ENCODE measurements at regions not wholly inside any gene's neighbourhood (a gene's known extent, or its start where the extent isn't known, plus 50 kb on each side); places are given as distances from the start of the nearest gene placed in this dataset.
"Not testable (repeated sequence)": the region's sequence is repeated elsewhere in the genome, so short reads cannot be mapped to it uniquely, and the experiment has no call there.

DNA sequence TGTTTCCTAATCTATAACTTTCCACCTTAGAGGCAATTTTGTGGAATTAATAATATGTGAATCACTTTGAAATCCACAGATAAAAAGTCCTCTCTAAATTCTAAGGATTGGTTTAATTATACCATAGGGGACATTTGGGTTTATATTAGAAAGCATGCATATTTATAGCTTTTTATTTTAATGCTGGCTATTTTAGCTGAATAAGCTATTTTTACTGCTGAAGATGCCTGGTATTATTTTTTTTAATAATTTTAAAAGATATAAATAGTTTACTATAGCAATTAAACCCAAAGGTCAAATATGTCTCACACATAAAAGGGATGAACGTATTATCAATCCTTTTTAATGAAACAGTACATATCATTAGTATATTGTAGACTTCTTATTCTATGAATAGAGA, 415.4 kb downstream of the MAGEB5 start:
- DNase-seq (ENCODE audit: low read depth in 4 of 4, low spot score in 1 of 4) = no peak

DNA sequence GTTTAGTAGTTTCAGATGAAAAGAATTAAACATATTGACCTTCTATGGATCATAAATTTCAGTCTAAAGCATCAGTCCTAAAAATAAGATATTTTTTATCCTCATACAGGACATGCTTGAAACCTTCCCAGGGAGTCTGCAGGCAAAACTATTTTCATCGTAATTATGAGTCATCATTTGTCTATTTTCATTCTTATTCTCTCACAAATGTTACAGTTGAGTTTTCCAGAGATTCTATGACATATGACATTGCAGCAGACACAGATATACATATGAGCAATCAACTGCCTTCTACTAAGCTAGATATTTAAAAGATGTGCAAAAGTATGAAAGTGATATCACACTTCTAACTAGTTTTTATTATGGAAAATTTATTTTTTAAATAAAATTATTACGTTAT, 398.0 kb downstream of the MAGEB5 start:
- DNase-seq (ENCODE audit: low read depth in 4 of 4, low spot score in 1 of 4) = no peak

DNA sequence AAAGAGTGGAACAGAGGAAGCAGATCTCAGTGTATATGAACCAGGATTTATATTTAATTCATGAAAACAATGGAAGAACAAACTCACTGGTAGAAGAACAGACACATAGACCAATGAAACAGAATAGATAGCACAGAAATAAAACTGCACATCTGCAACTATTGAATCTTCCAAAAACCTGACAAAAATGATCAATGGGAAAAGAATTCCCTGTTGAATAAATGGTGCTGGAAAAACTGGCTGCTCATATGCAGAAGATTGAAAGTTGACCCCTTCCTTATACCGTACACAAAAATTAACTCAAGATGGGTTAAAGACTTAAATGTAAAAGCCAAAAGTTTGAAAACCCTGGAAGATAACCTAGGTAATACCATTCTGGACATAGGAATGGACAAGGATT, 391.0 kb downstream of the MAGEB5 start:
- DNase-seq (ENCODE audit: low read depth in 4 of 4, low spot score in 1 of 4) = no peak

DNA sequence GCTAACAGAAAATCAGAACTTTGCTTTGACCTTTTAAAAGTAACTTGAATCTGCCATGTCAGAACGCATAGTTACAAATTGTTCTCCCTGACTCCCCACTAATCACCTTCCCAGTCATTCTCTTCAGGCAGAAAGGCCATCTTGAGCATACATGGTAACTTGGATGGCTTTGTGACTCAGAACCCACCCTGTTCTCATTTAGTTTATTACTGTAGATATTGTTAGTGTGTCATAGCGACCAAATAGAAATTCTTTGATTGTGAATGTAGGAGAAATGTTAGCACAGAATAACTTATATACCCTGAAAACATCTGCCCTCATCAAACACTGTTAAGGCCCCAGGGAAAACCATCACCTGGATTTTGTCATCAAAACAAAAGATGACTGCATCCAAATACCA, 382.0 kb downstream of the MAGEB5 start:
- no peak for DNase-seq (ENCODE audit: low read depth in 4 of 4, low spot score in 1 of 4)

DNA sequence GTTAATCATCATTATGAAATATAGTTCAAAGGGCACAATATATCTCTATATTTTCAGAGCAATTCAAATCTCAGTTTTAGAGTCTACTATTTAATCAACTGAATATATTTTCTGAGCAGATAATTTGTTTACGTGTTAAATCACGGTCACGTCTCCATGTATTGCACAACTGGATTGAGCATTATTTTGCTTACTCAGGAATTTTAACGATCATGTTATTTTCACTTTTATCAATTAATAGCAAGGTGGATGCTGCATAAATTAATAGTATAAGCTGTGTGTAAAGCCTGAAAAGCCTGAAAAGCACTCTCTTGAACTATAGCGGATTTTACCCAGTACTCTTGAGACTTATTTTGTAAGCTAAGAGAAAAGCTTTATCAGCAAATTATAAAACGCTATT, 374.9 kb downstream of the MAGEB5 start:
- no peak for DNase-seq (ENCODE audit: low read depth in 4 of 4, low spot score in 1 of 4)

DNA sequence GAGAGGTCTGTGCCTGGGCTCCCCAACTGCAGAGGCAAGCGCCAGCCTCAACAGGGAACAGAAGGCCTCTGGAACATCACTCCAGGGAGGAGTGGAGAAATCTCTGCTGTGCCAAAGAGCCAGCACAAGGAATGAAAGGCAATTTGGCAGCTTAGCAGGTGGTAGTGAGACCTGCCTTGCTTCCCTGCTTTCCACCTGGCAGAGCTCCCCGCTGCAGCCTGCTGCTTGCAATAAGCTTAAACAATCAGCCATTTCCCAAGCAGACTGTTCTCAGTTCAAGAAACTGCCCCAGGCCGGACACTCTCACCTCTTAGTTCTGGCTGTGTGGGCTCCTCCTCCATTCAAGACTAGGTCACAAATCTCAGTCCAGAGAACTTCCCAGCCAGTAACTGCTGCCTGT, 370.6 kb downstream of the MAGEB5 start:
- DNase-seq (ENCODE audit: low read depth in 4 of 4, low spot score in 1 of 4) = no peak

DNA sequence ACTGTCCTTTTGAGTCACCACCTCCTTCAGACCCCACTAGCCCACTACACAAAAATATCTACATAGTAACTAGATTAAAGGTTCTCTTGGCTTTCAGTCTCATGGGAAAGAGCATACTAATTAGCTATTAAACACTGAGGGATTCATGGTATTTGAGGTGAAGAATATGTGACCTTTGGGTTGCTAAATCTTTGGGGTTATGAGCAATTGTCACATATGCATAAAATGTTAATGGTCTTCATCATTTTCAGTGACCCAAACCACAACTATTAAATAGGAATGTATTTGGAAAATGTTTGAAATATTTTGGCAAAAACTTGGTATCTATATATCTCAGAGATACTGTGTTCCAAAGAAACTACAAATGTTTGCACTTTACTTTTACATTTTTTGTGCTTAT, 365.1 kb downstream of the MAGEB5 start:
- no peak for DNase-seq (ENCODE audit: low read depth in 4 of 4, low spot score in 1 of 4)

DNA sequence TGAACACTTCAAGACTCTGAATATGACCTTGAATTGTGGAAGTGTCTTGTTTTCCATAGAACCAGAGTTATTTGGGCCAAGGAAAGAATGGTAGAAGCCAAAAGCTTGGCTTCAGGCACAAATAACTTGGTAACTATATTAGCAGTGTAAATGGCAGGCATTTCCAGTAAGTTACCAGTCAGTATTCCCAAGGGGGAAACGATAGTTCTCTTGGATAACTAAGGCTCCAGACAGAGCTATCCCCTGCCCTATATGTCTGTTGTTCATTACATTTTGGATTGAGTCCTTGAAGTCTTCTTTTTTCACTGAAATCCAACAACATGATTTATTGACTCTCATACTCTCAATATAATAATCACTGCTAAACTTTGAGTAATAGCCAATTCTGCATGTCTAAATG, 364.1 kb downstream of the MAGEB5 start:
- DNase-seq (ENCODE audit: low read depth in 4 of 4, low spot score in 1 of 4) = no peak

DNA sequence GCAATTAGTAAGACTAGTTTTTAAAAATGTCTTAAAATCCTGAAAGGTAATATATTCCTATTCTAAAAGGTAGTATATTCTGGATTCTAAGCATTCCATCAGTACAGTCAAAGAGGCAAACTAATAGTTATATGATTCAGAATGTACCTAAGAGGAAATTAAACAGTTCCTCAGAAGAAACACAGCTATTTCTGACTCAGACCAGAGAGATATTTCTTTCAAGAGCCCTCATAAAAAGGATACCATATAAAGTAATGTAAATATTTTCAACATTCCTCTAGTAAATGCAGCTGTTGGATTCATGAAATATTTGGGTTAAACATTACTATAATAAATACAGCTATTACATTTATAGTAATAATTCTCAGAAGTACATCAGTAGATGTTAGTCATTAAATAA, 358.3 kb downstream of the MAGEB5 start:
- DNase-seq (ENCODE audit: low read depth in 4 of 4, low spot score in 1 of 4) = no peak

DNA sequence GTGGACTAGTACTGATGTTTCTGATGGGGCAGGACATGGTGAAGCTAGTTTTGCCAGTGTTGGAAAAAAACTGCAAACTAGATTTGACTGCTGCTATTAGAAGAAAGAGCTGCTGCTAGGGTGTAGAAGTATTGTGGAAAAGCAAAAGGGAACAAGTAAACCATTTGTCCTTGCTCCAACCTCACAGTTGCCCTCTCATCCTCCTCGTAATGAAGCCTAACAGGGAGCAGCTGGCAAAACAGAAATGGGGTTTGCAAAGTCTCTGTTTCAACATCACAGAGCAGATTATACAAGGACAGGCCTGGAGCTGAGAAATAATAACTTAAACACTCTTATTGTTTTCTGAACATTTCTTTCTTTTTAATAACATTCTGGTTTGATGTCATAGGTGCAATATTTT, 346.2 kb downstream of the MAGEB5 start:
- DNase-seq (ENCODE audit: low read depth in 4 of 4, low spot score in 1 of 4) = no peak

DNA sequence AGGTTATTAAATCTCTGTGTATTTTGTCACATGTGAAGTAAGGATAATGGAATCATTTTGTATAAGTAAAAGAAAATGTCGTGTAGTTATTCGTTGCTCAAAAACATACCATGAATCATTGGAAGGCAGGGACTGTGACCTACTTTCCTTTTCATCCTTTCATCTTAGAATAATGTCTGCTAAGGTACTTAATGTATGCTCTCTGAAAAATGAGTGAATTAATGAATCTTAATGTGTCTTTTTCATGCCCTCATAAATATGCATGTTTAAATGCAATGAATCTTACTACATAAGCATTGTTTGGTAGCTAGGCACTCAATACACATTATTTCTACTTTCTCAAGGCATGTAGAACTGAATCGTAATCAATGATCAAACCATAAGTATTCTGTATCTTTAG, 343.9 kb downstream of the MAGEB5 start:
- DNase-seq (ENCODE audit: low read depth in 4 of 4, low spot score in 1 of 4) = no peak

DNA sequence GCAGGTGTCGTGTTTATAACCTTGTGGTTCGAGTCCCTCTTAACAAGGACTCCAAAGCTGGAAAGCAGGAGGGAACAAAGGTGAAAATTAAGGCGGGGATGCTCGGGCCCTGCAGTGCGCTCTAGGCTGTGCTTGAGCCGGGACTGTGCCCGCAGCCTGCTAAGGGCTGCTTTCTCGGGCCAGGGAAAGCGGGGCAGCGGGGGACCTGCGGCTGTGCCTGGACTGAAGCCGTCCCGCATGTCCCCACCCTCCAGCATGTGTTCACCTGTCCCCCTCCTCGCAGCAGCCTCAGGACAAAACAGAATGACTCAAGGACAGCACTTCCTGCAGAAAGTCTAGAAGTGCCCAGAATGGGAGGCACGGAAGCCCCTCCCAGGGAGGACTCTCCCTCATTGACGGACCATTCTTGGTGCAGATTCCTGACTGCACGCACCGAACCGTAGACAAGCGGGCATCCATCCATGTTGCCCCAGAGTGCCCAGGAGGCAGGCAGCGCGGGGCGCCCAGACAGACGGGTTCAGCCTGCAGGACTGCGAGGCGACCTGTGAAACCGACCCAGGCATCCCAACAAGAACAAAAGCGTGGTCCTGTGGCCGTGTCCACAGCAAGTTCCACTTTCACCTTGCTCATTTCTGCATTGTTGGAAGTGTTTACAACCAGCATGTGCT, 342.9 kb downstream of the MAGEB5 start:
- no peak for DNase-seq (ENCODE audit: low read depth in 4 of 4, low spot score in 1 of 4)

DNA sequence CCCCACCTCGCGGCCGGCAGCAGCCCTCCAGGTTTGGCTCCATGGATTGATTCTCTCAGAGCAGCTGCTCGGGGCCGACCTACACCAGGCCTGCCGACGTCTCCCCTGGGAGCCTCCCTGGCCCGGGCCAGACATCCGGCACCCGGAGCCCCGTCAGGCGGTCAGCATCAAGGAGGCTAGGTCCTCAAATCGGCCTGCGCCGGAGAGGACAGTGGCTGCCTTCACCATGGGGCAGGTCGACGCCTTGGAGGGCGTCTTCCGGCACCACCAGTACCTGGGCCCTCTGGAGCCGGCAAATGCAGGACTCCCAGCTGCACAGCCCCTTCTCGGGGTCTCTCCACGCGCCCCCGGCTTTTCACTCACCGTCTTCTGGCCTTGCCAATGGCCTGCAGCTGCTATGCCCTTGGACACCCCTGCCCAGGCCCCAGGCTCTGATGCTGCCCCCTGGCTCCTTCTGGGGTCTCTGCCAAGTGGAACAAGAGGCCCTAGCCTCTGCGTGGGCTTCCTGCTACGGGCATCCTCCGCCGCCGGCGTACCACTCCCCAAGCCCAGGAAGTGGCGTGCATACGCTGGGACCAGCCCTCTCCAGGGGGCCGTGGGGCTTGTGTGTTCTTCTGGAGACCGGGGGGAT, 341.8 kb downstream of the MAGEB5 start:
- no peak for DNase-seq (ENCODE audit: low read depth in 4 of 4, low spot score in 1 of 4)

DNA sequence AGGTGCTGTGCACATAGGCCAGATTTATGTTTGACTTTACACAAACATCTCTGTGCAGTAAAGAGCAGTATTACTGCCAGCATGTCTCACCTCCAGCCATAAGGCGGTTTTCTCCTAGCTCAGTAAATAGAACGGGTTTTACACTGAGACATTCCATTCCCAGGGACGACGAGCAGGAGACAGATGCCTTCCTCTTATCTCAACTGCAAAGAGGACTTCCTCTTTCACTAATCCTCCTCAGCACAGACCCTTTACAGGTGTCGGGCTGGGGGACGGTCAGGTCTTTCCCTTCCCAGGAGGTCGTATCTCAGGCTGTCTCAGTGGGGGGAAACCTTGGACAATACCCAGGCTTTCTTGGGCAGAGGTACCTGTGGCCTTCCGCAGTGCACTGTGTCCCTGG, 309.8 kb downstream of the MAGEB5 start:
- DNase-seq (ENCODE audit: low read depth in 4 of 4, low spot score in 1 of 4) = not testable (repeated sequence)

DNA sequence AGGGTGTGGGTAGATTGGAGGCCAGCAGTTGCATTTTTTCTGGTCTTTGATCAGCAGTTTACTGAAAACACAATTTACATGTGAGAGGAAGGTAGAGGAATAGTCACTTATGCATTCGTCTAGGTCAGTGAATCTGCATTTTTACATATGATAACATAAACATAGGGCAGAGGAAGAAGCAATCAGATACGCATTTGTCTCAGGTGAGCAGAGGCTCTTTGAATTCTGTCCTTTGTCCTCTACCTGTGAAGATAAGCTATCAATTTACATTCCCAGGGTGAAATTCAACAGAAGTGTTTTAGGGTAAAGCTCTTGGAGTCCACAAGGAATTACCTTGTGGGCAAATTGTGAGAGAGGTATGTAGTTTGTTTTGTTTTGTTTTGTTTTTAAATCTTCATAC, 306.5 kb downstream of the MAGEB5 start:
- no peak for DNase-seq (ENCODE audit: low read depth in 4 of 4, low spot score in 1 of 4)

DNA sequence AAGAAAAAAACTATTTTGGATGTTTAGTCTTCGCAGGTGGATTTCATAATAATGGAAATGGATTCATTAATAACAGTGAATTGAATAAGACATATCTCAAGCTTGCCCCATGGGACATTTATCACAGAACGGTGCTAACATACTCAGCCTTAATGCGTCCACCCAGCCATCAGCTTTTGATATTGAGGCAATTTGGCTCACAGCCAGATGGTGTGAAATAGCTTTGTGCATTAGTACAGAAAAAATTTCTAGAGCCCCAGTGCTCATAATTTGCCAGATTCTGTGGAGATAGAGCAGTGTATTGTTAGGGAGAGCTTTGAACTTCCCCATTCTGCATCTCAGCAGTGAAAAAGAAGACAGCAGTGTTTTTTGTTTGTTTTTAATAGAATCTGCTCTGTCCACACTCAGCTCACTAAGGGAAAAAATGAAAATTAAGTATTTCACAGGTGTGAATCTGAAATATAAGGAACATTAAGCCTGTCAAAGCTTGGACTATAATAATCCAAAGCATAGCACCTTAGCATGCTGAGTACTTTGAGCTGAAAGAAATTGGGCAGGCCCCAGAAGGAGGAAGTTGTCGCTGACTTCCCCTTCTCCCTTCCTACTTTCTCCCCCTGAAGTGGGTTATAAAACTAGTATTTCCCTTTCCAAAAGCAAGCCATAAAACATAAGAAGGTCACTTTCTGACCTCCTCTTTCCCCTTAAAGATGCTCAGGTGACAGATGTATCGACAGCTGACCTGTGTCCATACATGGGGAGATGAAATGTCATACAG, 295.8 kb downstream of the MAGEB5 start:
- DNase-seq (ENCODE audit: low read depth in 4 of 4, low spot score in 1 of 4) = no peak

DNA sequence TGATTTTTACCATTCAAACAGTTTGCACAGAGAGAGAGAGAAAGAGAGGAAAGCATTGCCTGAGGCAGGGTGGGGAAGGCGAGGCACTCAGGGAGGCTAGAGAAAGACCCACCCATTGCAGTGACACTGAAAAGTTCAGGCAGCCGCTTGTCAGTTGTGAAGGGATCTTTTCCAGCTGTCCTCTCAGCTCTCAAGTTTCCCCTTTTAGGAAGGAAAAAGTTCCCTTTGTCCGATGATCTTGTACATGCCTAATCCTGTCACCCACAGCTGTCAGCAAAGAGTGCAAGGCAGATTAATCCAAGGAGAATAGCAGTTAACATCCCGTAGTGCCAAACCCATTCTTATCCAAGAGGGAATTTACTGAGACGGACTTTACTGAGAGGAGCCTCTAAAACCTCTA, 255.0 kb downstream of the MAGEB5 start:
- DNase-seq (ENCODE audit: low read depth in 4 of 4, low spot score in 1 of 4) = no peak

DNA sequence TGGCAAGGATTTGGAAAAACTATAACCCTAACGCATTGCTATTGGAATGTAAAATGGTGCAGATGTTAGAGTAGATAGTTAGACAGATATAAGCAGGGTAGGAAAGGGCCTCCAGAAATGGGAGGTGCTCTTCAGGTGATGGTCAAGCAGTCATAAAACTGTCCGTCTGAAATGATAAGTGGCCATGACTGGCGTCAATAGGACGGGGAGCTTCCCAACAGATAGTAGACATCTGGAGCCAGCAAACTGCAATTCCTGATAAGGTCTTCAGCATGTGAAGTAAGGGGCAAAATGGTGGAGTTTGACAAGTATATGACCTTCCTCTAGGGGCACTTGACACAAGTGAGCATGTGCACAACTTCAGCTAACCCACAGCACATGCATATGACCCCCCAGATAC, 250.4 kb downstream of the MAGEB5 start:
- no peak for DNase-seq (ENCODE audit: low read depth in 4 of 4, low spot score in 1 of 4)

DNA sequence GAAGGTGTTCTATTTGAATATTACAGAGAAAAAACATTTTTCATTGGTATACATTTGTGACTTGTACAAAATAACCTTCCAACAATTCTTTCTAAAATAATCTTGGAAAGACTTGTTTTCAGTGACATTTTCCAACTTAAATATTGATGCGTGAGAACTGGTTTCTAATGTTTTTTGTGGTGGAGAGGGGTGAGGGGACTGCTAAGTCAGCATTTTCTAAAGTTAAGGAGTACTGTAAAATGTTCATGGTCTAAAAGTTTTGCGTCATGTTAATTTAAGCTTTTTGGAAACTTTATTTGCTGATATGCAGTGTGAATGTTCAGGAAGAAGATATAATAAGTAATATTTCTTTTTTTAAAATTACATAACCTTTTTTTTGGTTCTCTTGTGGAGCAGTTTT, 229.3 kb downstream of the MAGEB5 start:
- DNase-seq (ENCODE audit: low read depth in 4 of 4, low spot score in 1 of 4) = no peak

DNA sequence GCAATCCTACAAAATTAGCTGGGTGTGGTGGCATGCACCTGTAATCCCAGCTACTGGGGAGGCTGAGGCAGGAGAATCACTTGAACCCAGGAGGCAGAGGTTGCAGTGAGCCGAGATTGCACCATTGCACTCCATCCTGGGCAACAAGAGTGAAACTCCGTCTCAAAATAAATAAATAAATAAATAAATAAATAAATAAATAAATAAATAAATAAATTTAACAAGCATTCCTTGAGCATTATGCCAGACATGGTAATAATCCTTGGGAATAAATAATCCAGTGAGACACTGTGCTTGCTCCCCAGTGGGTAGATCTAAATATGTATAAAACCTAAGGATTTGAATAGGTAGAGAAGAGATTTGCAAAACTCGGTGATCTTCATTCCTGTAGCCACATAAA, 228.4 kb downstream of the MAGEB5 start:
- not testable (repeated sequence) for DNase-seq (ENCODE audit: low read depth in 4 of 4, low spot score in 1 of 4)

DNA sequence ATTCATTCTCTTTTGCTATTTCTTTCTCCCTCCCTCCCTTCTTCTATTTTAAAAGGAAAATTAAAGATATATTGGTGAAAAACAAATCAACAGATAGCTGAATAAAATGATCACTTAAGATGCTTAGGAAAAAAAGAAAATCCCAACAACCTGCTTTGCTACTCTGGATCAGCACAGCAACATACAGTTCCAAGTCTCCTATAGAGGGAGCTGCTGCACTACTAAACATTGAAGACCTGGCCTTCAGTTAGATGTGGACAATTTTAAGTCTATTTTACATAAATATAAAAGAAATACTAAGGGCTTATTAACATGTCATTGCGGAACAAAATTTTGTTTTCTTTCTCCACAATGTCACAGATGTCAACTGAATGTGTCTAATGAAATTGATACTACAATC, 226.4 kb downstream of the MAGEB5 start:
- no peak for DNase-seq (ENCODE audit: low read depth in 4 of 4, low spot score in 1 of 4)

DNA sequence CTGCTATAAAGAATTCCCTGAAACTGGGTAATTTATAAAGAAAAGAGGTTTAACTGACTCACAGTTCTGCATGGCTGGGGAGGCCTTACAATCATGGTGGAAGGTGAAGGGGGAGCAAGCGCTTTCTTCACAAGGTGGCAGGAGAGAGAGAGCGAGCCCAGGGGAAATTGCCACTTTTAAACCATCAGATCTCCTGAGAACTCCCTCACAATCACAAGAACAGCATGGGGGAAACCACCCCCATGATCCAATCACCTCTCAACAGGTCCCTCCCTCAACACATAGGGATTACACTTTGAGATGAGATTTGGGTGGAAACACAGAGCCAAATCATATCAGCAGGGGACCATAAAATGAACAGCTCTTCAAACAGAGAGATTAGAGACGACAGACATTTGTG, 198.6 kb downstream of the MAGEB5 start:
- DNase-seq (ENCODE audit: low read depth in 4 of 4, low spot score in 1 of 4) = no peak

DNA sequence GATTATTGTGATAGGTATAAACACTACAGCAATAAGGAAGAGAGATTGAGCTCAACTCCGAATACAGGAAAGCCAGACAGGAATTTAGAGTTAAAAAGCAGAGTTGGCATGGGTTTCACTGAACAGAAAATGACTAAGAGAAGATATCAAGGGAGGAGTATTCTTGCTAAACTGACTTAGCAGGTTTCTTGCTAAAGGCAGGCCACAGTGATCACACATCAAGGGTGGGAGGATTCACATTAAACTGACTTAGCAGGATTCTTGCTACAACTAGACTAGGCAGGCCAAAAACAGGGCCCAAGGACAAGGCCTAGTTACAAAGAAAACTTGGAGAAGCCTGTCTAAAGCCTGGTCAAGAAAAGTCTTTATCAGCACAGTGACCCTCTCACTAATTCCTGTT, 195.1 kb downstream of the MAGEB5 start:
- no peak for DNase-seq (ENCODE audit: low read depth in 4 of 4, low spot score in 1 of 4)
